ENCODE measurements at regions not wholly inside any gene's neighbourhood (a gene's known extent, or its start where the extent isn't known, plus 50 kb on each side); places are given as distances from the start of the nearest gene placed in this dataset.

DNA sequence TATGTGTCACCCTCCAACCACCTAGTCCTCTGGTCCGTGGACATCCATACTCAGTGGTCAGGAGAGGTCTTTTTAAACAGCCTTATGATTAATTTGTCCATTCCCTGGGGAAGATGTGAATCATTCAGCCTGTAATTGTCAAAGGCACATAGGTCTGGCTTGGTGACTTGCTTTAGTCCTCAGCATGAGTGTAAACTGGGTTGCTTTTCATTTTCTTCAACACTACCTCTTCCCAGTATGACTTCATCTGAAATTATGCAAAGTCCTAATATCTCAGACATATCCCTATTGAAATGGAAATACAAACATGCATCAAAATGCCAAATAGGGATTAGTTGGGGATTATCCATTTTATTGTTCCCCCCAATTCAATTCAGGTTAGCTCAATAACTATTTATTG is 208.3 kb upstream of the AMOT start:
- no peaks in the 10 kb centered on the region for H3K27me3 ChIP-seq (ENCODE audit: control insufficient read depth in 1 of 2, insufficient read depth in 2 of 2, low read length in 2 of 2)
- H3K9me3 ChIP-seq (ENCODE audit: low read length) = no peaks in the 10 kb centered on the region
- H3K4me3 ChIP-seq (replicated peaks in 1 of 3; ENCODE audit: insufficient read depth in 1 of 3, low read depth in 2 of 3, low read length in 3 of 3) = no peak overlapping the region
- no peak overlapping the region for H3K9ac ChIP-seq (ENCODE audit: insufficient read depth, low read depth, low read length)
- POLR2A ChIA-PET = no interaction called here
- in situ Hi-C loops (cut with HindIII; ENCODE audit: extremely low pct_ligation_motif_present, low pct_unique_long_range_greater_than_20kb) = no loop called here
- no peak overlapping the region for H3K4me2 ChIP-seq (ENCODE audit: low read depth, low read length)
- CTCF ChIA-PET (ENCODE audit: low intra/inter-chr PET ratio, low total read pairs) = no interaction called here
- no peak overlapping the region for H2AFZ ChIP-seq (ENCODE audit: low read length)
- no peaks in the 10 kb centered on the region for H3K4me1 ChIP-seq (ENCODE audit: insufficient read depth, low read length)
- FAIRE-seq = no peak
- no peaks in the 10 kb centered on the region for H3K79me2 ChIP-seq (ENCODE audit: insufficient read depth, low read length)
- no peaks in the 10 kb centered on the region for H3K36me3 ChIP-seq (replicated peaks in 1 of 2; ENCODE audit: control insufficient read depth in 1 of 2, insufficient read depth in 2 of 2, low read length in 2 of 2)
- no TSS peak for BruUV-seq (replicated peaks)
- no peaks in the 10 kb centered on the region for H4K20me1 ChIP-seq (ENCODE audit: insufficient read depth, low read length)
- DNase-seq (ENCODE audit: low spot score) = no peak
- 0% methylated on average over 1 of the region's 1 CpG for WGBS (ENCODE audit: low lambda C conversion rate)
- TF ChIP-seq, protein P1, sequence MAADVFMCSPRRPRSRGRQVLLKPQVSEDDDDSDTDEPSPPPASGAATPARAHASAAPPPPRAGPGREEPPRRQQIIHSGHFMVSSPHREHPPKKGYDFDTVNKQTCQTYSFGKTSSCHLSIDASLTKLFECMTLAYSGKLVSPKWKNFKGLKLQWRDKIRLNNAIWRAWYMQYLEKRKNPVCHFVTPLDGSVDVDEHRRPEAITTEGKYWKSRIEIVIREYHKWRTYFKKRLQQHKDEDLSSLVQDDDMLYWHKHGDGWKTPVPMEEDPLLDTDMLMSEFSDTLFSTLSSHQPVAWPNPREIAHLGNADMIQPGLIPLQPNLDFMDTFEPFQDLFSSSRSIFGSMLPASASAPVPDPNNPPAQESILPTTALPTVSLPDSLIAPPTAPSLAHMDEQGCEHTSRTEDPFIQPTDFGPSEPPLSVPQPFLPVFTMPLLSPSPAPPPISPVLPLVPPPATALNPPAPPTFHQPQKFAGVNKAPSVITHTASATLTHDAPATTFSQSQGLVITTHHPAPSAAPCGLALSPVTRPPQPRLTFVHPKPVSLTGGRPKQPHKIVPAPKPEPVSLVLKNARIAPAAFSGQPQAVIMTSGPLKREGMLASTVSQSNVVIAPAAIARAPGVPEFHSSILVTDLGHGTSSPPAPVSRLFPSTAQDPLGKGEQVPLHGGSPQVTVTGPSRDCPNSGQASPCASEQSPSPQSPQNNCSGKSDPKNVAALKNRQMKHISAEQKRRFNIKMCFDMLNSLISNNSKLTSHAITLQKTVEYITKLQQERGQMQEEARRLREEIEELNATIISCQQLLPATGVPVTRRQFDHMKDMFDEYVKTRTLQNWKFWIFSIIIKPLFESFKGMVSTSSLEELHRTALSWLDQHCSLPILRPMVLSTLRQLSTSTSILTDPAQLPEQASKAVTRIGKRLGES (CRISPR knock-in tag; IDR thresholded peaks at IDR 0.05; ENCODE audit: borderline replicate concordance) = no peak
- TF ChIP-seq ZBTB21 (CRISPR knock-in tag; IDR thresholded peaks at IDR 0.05) (no peak), REPIN1 (CRISPR knock-in tag; IDR thresholded peaks at IDR 0.05; ENCODE audit: borderline replicate concordance, low read depth) (no peak), JARID2 (CRISPR knock-in tag; IDR thresholded peaks at IDR 0.05; ENCODE audit: insufficient replicate concordance) (no peak), KDM6A (CRISPR knock-in tag; IDR thresholded peaks at IDR 0.05; ENCODE audit: low read depth) (no peak), SRSF9 (IDR thresholded peaks at IDR 0.05; ENCODE audit: borderline replicate concordance, insufficient read depth, low read depth, low read length, poor library complexity, severe bottlenecking) (no peak)
- TF ChIP-seq, protein P2, sequence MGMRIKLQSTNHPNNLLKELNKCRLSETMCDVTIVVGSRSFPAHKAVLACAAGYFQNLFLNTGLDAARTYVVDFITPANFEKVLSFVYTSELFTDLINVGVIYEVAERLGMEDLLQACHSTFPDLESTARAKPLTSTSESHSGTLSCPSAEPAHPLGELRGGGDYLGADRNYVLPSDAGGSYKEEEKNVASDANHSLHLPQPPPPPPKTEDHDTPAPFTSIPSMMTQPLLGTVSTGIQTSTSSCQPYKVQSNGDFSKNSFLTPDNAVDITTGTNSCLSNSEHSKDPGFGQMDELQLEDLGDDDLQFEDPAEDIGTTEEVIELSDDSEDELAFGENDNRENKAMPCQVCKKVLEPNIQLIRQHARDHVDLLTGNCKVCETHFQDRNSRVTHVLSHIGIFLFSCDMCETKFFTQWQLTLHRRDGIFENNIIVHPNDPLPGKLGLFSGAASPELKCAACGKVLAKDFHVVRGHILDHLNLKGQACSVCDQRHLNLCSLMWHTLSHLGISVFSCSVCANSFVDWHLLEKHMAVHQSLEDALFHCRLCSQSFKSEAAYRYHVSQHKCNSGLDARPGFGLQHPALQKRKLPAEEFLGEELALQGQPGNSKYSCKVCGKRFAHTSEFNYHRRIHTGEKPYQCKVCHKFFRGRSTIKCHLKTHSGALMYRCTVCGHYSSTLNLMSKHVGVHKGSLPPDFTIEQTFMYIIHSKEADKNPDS (CRISPR knock-in tag; IDR thresholded peaks at IDR 0.05) = no peak
- TF ChIP-seq, protein P3, sequence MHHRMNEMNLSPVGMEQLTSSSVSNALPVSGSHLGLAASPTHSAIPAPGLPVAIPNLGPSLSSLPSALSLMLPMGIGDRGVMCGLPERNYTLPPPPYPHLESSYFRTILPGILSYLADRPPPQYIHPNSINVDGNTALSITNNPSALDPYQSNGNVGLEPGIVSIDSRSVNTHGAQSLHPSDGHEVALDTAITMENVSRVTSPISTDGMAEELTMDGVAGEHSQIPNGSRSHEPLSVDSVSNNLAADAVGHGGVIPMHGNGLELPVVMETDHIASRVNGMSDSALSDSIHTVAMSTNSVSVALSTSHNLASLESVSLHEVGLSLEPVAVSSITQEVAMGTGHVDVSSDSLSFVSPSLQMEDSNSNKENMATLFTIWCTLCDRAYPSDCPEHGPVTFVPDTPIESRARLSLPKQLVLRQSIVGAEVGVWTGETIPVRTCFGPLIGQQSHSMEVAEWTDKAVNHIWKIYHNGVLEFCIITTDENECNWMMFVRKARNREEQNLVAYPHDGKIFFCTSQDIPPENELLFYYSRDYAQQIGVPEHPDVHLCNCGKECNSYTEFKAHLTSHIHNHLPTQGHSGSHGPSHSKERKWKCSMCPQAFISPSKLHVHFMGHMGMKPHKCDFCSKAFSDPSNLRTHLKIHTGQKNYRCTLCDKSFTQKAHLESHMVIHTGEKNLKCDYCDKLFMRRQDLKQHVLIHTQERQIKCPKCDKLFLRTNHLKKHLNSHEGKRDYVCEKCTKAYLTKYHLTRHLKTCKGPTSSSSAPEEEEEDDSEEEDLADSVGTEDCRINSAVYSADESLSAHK (CRISPR knock-in tag; IDR thresholded peaks at IDR 0.05; ENCODE audit: borderline replicate concordance) = no peak
- TF ChIP-seq, protein P4, sequence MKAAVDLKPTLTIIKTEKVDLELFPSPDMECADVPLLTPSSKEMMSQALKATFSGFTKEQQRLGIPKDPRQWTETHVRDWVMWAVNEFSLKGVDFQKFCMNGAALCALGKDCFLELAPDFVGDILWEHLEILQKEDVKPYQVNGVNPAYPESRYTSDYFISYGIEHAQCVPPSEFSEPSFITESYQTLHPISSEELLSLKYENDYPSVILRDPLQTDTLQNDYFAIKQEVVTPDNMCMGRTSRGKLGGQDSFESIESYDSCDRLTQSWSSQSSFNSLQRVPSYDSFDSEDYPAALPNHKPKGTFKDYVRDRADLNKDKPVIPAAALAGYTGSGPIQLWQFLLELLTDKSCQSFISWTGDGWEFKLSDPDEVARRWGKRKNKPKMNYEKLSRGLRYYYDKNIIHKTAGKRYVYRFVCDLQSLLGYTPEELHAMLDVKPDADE (CRISPR knock-in tag; IDR thresholded peaks at IDR 0.05) = no peak
- TF ChIP-seq, protein P5, sequence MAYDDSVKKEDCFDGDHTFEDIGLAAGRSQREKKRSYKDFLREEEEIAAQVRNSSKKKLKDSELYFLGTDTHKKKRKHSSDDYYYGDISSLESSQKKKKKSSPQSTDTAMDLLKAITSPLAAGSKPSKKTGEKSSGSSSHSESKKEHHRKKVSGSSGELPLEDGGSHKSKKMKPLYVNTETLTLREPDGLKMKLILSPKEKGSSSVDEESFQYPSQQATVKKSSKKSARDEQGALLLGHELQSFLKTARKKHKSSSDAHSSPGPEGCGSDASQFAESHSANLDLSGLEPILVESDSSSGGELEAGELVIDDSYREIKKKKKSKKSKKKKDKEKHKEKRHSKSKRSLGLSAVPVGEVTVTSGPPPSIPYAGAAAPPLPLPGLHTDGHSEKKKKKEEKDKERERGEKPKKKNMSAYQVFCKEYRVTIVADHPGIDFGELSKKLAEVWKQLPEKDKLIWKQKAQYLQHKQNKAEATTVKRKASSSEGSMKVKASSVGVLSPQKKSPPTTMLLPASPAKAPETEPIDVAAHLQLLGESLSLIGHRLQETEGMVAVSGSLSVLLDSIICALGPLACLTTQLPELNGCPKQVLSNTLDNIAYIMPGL (CRISPR knock-in tag; IDR thresholded peaks at IDR 0.05; ENCODE audit: borderline replicate concordance in 1 of 2, low read depth in 1 of 2) = no peak
- TF ChIP-seq, protein P6, sequence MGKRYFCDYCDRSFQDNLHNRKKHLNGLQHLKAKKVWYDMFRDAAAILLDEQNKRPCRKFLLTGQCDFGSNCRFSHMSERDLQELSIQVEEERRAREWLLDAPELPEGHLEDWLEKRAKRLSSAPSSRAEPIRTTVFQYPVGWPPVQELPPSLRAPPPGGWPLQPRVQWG (CRISPR knock-in tag; IDR thresholded peaks at IDR 0.05; ENCODE audit: borderline replicate concordance, low read depth) = no peak
- ATAC-seq = no peak
- intact Hi-C loops (cut with micrococcal nuclease; ENCODE audit: unreplicated experiment) = loop anchor here (5.0 kb wide), 1 partner anchor 222 kb away; no protein-coding TSS in a partner anchor
- H3K27ac ChIP-seq (ENCODE audit: extremely low read length, insufficient read depth, low read length) = no peak overlapping the region
